D341Med (cell line): ENCODE measurements at regions not wholly inside any gene's neighbourhood (a gene's known extent, or its start where the extent isn't known, plus 50 kb on each side); places are given as distances from the start of the nearest gene placed in this dataset.

ENCODE experiments used
- DNase-seq: peaks from one replicate; pipeline ENCODE4 v3.0.0; 2012; ENCODE audit warnings: low spot score

DNA sequence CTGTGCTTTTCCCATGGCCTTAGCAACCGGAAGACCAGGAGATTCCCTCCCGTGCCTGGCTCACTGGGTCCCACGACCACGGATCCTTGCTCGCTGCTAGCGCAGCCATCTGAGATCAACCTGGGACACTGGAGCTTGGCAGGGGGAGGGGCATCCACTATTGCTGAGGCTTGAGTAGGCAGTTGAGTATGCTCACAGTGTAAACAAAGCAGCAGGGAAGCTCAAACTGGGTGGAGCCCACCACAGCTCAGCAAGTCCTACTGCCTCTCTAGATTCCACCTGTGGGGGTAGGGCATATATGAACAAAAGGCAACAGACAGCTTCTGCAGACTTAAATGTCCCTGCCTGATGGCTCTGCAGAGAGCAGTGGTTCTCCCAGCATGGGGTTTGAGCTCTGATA, 697.0 kb downstream of the SORCS1 start:
- no peak for DNase-seq

- no peak for DNase-seq
These were observed 707.0 kb downstream of the SORCS1 start for GRCh38 chr10:106457522-106457921.

GRCh38 chr10:106454233-106454632, 710.3 kb downstream of the SORCS1 start:
- DNase-seq = no peak

GRCh38 chr10:106450966-106451365, 713.5 kb downstream of the SORCS1 start:
- DNase-seq = no peak

DNA sequence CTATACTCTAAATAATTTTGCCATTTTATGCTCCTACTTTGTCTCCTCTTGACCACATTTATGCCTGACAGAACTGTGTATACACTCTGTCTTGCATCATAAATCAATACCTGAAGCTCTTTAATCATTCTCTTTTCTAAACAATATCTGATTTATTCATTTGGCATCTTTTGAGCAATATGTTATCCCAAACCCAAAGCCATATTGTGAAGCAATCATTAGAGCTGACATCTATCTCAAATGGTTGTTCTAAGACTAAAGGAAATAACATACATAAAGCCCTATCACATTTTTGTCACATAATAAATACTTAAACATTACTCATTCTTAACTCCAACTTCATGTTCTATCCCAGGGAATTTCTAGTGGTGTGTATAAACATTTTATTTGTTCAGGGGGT, 717.6 kb downstream of the SORCS1 start:
- DNase-seq = no peak

DNA sequence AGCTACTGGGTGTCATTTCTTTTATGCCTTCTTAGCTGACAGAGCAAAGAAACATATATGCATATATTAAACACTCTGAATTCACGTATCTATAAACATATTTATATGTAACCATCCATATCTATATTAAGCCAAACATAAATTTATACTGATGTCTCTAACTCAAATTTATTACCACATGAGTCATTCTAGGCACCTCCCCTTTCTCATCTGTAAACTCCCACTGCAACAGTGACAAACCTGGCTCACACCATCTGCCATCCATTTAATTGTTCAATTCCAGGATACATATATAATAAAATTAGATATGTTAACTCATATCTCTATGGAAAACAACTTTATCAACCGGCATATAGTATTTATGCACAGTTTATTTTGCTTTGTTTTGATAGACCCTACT, 722.3 kb downstream of the SORCS1 start:
- DNase-seq = no peak

DNA sequence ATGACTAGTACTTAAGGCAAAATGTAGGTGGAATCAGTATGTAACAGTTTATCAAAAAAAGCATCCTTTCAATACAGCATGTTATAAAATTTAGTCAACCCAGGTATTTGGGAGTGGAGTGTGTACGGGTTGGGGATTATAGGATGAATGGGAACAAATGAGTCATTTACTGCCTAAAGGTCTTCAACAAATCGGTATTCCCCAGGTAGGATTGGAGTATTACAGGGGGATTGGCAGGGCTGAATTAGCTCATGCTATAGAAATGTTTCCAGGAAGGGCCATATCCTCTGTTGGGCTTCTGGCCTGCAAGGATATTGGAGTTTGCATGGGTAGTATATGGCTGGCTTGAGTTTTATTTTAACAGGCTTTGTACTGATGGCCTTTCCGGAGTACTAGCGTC, 723.7 kb downstream of the SORCS1 start:
- DNase-seq = no peak

DNA sequence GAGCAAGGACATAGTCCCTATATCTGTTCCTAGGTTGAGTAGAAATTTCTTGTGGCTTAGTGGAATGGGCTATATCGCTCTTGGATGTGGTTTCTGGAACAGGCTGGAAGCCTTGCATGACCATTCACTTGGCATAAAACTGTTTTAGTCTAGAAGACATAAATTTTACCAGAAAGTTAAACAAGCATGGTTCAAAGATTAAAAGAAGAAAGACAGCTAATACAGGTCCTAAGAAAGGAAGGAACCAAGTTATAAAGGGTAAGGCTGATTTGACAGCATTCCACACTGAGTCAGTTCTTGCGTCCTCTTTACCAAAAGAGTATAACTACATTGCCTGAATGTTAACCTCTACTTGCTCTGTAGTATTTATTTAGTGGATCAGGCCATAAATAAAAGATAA, 724.2 kb downstream of the SORCS1 start:
- DNase-seq = no peak

GRCh38 chr10:106439366-106439765, 725.1 kb downstream of the SORCS1 start:
- DNase-seq = no peak

DNA sequence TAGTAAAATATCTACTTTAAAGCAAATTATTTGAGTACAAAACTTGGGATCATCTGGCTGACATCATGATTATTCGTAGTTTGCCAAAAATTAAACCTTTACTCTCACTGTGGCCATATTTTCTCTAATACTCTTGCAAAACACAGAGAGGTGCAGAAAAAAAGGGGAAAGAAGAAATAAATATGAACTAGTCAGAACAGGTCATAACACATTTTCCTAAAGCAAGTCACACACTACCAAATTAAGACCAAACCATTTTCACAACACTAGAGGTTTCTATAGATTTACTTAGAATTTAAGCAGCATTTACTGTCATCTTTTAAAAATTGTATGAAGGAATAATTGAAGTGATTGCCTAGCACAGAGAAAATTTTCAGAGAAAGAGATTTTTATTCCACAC, 726.1 kb downstream of the SORCS1 start:
- DNase-seq = no peak

DNA sequence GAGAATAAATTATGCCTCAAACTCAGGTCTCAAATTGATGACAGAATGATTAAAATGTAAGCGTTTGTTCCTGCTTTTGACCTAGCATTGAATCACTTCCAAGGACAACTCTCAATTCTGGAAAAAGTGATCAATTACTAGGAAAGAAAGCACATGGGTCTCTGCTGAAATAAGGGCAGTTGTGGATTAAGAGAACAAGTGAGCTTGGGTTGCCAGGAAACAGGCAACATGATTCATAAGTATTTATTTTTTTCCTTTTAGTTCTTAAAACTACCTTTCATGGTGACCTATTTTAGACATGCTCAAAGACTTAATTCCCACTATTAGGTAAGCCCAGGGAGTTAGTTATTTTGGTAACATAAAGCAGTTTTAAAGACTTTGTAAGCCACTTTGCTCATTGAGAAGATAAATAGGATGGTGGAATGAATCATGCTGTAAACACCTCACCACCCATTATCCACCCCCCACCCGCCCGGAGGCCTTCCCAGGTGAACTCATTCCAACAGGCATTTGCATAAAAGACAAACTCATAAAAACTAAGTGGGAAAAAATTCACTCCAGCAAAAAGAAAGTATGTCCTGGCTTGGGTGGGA, 728.3 kb downstream of the SORCS1 start:
- no peak for DNase-seq

DNA sequence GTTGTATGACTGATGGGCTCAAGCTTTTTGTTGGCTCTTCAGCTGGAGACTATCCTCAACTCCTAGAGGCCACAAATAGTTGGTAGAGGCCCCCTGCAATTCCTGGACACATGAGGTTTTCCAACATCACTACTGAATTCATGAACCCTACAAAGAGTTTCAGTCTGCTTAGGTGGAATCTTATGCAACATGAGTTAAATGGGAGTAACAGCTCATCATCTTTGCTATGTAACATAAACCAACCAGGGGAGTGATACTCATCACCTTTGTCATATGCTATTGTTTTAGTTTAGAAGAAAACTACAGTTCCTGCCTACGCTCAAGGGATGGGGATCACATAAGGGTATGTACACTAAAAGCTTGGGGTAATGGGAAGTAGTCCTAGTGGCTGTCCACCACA, 729.4 kb downstream of the SORCS1 start:
- DNase-seq = no peak

- DNase-seq = no peak
These were observed 739.5 kb downstream of the SORCS1 start for GRCh38 chr10:106424981-106425380.

- DNase-seq = no peak
These were observed 740.5 kb downstream of the SORCS1 start for GRCh38 chr10:106424054-106424453.

DNA sequence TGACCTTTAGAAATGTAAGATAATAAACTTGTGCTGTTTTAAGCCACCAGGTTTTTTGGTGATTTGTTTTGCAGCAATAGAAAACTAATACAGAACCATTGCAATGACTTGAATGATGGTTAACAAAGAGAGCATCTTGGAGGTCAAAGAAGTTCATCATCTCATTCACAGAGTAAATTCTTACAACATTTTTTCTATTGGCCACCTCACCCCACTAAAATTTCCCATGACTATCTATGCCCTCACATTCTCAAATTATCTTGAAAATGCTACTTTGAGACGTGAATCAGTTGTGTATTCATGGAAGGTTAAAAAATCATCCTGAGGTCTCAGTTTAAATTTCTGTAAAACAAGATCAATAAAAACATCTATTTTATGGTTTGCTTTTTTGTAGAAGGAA, 754.2 kb downstream of the SORCS1 start:
- no peak for DNase-seq

- no peak for DNase-seq
These were observed 759.4 kb downstream of the SORCS1 start for GRCh38 chr10:106405141-106405540.

DNA sequence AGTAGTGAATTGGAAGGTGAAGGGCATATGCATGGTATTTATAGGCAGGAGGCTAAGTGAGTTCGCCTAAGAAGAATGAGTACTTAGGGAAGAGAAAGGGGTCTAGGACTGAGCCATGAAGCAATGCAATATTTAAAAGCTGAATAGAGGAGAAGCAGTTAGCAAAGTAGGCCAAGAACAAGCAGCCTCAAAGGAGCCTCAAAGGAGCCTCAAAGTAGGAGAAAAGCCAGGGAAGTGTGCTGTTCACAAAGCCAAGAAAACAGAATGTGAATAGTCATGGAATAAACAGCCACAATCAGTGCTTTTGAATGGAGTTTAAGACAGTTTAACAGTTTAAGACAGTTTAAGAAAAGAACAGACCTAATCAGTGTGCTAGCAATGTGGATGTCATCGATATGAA, 762.0 kb downstream of the SORCS1 start:
- DNase-seq = no peak

GRCh38 chr10:106401967-106402366, 762.5 kb downstream of the SORCS1 start:
- no peak for DNase-seq

- no peak for DNase-seq
These were observed 763.3 kb downstream of the SORCS1 start for GRCh38 chr10:106401161-106401560.

- no peak for DNase-seq
These were observed 765.4 kb downstream of the SORCS1 start for GRCh38 chr10:106399112-106399511.

- no peak for DNase-seq
These were observed 768.3 kb downstream of the SORCS1 start for GRCh38 chr10:106396192-106396591.

DNA sequence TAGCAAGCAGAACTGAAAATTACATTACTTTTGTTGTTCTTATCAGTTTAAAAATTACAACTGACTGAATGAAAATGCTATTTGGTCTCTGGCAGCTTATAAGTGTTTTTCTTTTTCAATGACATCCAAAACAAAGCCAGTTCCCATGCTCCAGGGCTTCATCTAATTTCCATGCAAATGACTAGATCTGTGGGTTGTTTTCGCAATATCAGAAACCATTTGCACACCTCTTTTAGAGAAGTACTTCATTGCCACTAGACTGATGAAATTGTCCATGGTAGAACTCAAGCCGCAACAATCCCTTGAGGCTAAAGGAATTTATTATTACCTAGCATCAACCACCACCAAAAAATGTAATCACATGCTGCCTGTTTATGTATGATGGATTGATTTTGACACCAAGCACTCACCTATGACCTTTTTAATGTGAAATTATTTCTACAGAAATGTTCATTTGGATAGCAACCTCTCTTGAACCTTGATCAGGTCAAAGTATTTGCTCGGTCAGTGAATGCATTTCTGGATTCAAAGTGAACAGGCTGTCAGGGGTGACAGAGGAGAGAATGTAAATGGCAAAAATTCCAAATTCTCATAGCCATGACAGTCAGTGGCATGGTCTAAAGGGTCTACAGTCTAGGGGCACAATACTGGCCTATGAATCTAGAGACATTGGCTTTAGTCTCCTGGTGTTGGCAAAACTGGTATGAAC, 769.3 kb downstream of the SORCS1 start:
- DNase-seq = no peak

DNA sequence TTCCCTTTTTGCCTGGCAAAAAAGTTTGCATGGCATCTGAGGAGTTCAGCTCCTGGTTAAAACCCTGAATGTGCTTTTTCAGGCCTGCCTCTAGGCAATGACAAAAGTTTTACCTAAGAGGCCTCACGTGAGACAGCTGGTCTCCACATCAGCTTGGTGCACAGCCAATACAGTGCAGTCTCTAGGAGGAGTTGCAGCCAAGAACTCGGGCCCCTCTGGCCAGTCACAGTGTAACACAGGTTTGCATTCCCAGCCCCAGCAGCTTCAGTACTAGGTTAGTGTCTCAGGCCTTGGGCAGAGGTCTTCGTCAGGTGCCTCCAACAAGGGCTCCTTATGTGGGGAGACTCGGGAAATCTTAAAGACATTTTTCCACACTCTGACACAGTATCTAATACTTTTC, 771.7 kb downstream of the SORCS1 start:
- DNase-seq = no peak

DNA sequence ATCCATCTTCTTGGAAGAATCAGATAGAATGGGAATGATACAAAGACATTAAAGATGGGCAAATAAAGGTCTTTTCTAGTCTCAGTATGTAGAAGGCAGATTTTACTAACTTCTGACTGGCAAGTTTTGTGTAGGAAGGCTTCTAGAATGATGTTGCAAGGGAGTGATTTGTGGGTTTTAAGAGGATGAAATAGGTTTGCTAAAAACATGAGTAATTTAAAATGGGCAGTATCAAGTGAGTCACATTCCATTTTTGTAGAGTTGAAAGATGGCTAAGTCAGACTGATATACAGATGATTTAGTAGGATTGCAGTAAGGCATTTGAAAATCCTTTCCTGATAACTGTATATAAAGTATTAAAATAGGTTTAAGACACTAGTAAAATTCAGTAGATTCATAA, 777.4 kb downstream of the SORCS1 start:
- DNase-seq = no peak
